ENCODE measurements at regions not wholly inside any gene's neighbourhood (a gene's known extent, or its start where the extent isn't known, plus 50 kb on each side); places are given as distances from the start of the nearest gene placed in this dataset.

DNA sequence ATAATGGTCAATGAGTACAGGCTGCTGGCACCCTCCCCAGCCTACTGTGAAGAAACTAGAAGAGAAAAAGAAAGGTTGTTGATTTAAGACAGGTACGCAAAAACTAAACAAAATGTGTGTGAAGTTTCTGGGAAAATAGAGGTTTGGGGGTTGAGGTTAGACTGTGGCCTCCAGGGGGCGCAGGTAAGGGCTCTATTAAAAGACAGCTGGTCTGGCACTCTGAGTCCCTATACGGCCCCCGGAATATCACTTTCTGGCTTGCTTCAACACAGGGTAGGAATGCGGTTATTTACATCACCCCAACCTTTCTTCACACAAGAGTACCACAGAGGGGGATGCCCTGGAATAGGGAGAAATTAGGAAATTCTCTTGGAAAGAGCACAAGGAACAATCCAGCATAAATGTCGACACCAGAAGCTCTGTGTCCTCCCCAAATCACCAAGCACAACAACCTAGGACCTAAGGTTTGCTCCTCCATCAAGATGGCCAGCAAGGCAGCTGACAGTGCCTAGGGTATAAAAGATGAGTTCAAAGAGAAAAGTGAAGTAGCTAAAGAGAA, 480.8 kb upstream of the KLHL29 start:
- Histone ChIP-seq H3K4me3 (ENCODE audit: low read length in 3 of 3) (no peak overlapping the region), H3K27me3 (ENCODE audit: control insufficient read depth in 3 of 3, insufficient read depth in 3 of 3, low read length in 3 of 3) (no peaks in the 10 kb centered on the region), H3K36me3 (ENCODE audit: control insufficient read depth in 3 of 3, insufficient read depth in 3 of 3, low read length in 3 of 3) (no peaks in the 10 kb centered on the region), H3K9ac (ENCODE audit: low read depth in 1 of 3, low read length in 3 of 3) (no peak overlapping the region), H3K9me3 (ENCODE audit: control insufficient read depth in 3 of 3, low read length in 3 of 3) (no peaks in the 10 kb centered on the region), H3K4me1 (ENCODE audit: control insufficient read depth in 3 of 3, insufficient read depth in 3 of 3, low read length in 3 of 3) (no peaks in the 10 kb centered on the region), H3K27ac (ENCODE audit: low read depth, low read length) (no peak overlapping the region)

DNA sequence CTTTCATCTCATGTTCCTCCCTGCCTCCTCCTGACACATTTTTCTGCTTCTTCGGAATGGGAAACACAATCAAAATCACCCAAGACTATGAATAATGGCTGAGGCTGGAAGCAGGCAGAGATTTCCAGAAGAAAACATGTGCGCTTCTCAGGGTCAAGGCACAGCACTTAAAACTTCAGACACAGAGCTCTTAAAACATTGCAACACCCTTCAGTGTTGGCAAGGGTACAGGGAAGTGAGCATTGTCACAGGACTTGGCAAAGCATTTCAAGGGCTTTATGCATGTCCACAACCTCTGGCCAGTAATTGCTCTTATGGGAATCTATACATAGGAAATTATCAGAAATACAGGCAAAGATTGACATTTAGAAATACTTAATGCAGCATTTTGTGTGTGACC, 477.6 kb upstream of the KLHL29 start:
- Histone ChIP-seq H3K27ac (ENCODE audit: low read depth, low read length) (no peak overlapping the region), H3K9ac (ENCODE audit: low read depth in 1 of 3, low read length in 3 of 3) (no peak overlapping the region), H3K36me3 (ENCODE audit: control insufficient read depth in 3 of 3, insufficient read depth in 3 of 3, low read length in 3 of 3) (no peaks in the 10 kb centered on the region), H3K4me1 (ENCODE audit: control insufficient read depth in 3 of 3, insufficient read depth in 3 of 3, low read length in 3 of 3) (no peaks in the 10 kb centered on the region), H3K27me3 (ENCODE audit: control insufficient read depth in 3 of 3, insufficient read depth in 3 of 3, low read length in 3 of 3) (no peaks in the 10 kb centered on the region), H3K4me3 (ENCODE audit: low read length in 3 of 3) (no peak overlapping the region), H3K9me3 (ENCODE audit: control insufficient read depth in 3 of 3, low read length in 3 of 3) (no peaks in the 10 kb centered on the region)

DNA sequence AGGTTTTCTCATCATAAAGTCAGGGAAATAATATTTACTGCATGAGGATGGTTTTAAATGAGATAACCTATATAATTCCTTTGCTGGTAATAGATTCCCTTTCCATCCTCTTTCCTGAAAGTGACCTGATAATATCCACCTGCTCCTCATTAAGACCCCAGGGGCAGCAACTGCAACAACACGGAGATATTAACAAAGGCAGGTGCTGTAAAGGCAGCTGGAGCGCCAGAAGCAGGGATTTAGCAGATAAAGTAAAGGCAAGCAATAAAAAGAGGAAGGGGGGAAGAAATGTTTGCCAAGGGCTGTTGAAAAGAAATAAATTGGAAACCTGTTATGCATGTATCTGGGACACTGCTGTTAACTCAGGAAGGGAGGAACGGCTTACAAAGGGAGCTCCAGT, 472.6 kb upstream of the KLHL29 start:
- H3K36me3 ChIP-seq (ENCODE audit: control insufficient read depth in 3 of 3, insufficient read depth in 3 of 3, low read length in 3 of 3) = no peaks in the 10 kb centered on the region
- no peak overlapping the region for H3K4me3 ChIP-seq (ENCODE audit: low read length in 3 of 3)
- H3K27ac ChIP-seq (ENCODE audit: low read depth, low read length) = no peak overlapping the region
- no peaks in the 10 kb centered on the region for H3K4me1 ChIP-seq (ENCODE audit: control insufficient read depth in 3 of 3, insufficient read depth in 3 of 3, low read length in 3 of 3)
- no peak overlapping the region for H3K9ac ChIP-seq (ENCODE audit: low read depth in 1 of 3, low read length in 3 of 3)
- no peaks in the 10 kb centered on the region for H3K27me3 ChIP-seq (ENCODE audit: control insufficient read depth in 3 of 3, insufficient read depth in 3 of 3, low read length in 3 of 3)
- no peaks in the 10 kb centered on the region for H3K9me3 ChIP-seq (ENCODE audit: control insufficient read depth in 3 of 3, low read length in 3 of 3)

DNA sequence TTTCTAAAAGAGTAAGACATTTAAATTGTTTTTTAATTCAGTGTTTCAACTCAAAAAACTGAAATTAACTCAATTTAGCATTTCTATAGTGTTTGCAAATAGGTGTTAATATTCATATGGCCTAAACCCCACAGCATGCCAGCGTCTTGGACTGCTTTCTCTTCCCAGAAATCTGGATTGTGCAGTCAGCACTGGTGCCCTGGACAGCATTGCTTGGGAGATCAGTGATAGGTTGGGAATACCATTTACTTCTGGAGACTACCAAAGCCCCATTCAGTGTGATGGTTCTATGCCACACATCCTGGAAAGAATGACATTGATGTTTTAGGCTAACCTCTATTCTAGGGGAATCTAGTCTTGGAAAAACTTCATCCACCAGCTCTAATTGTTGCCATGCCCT, 455.0 kb upstream of the KLHL29 start:
- Histone ChIP-seq H3K36me3 (ENCODE audit: control insufficient read depth in 3 of 3, insufficient read depth in 3 of 3, low read length in 3 of 3) (no peaks in the 10 kb centered on the region), H3K27me3 (ENCODE audit: control insufficient read depth in 3 of 3, insufficient read depth in 3 of 3, low read length in 3 of 3) (no peaks in the 10 kb centered on the region), H3K9me3 (ENCODE audit: control insufficient read depth in 3 of 3, low read length in 3 of 3) (no peaks in the 10 kb centered on the region), H3K27ac (ENCODE audit: low read depth, low read length) (no peak overlapping the region), H3K4me3 (ENCODE audit: low read length in 3 of 3) (no peak overlapping the region), H3K4me1 (ENCODE audit: control insufficient read depth in 3 of 3, insufficient read depth in 3 of 3, low read length in 3 of 3) (no peaks in the 10 kb centered on the region), H3K9ac (ENCODE audit: low read depth in 1 of 3, low read length in 3 of 3) (no peak overlapping the region)

DNA sequence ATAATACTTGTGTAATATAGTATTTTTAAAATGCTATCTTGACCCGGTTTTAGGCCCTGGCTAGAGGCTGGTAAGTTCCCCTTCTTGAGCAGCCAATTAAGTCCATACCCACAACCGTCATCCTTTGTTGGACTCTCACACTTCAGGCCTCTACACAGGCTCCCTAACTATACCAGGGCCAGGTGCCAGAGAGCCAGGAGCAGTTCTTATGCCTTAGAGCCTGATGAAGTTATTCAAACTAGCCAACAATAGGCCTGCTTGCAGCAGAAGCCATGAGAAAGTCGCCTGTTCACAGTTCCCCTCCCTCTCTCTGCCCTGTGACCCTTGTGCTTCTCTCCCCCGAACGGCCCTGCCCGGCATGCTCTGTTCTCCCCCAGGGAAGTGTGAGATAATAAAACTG, 454.2 kb upstream of the KLHL29 start:
- Histone ChIP-seq H3K9ac (ENCODE audit: low read depth in 1 of 3, low read length in 3 of 3) (no peak overlapping the region), H3K9me3 (ENCODE audit: control insufficient read depth in 3 of 3, low read length in 3 of 3) (no peaks in the 10 kb centered on the region), H3K27me3 (ENCODE audit: control insufficient read depth in 3 of 3, insufficient read depth in 3 of 3, low read length in 3 of 3) (no peaks in the 10 kb centered on the region), H3K27ac (ENCODE audit: low read depth, low read length) (no peak overlapping the region), H3K4me3 (ENCODE audit: low read length in 3 of 3) (no peak overlapping the region), H3K4me1 (ENCODE audit: control insufficient read depth in 3 of 3, insufficient read depth in 3 of 3, low read length in 3 of 3) (no peaks in the 10 kb centered on the region), H3K36me3 (ENCODE audit: control insufficient read depth in 3 of 3, insufficient read depth in 3 of 3, low read length in 3 of 3) (no peaks in the 10 kb centered on the region)

DNA sequence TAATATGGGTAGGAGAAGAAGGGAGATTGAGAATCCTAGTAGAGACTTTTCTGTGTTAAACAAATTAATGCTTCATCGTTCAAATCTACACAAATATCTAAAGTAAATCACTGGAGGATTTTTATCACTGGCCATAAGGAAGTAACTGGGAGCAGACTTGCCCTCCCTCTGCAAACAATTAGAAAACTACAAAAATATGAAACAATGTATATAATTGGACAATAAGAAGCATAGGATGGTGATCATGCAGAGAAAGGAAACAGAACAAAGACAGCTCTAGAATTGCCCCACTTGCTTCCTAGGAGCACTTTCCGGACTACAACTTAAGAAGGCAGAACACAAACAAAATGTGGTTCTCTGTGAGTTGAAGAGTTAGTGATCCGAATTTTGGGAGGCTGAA, 452.7 kb upstream of the KLHL29 start:
- H3K4me1 ChIP-seq (ENCODE audit: control insufficient read depth in 3 of 3, insufficient read depth in 3 of 3, low read length in 3 of 3) = no peaks in the 10 kb centered on the region
- no peaks in the 10 kb centered on the region for H3K27me3 ChIP-seq (ENCODE audit: control insufficient read depth in 3 of 3, insufficient read depth in 3 of 3, low read length in 3 of 3)
- H3K9ac ChIP-seq (ENCODE audit: low read depth in 1 of 3, low read length in 3 of 3) = no peak overlapping the region
- no peaks in the 10 kb centered on the region for H3K9me3 ChIP-seq (ENCODE audit: control insufficient read depth in 3 of 3, low read length in 3 of 3)
- no peaks in the 10 kb centered on the region for H3K36me3 ChIP-seq (ENCODE audit: control insufficient read depth in 3 of 3, insufficient read depth in 3 of 3, low read length in 3 of 3)
- H3K4me3 ChIP-seq (ENCODE audit: low read length in 3 of 3) = no peak overlapping the region
- no peak overlapping the region for H3K27ac ChIP-seq (ENCODE audit: low read depth, low read length)

DNA sequence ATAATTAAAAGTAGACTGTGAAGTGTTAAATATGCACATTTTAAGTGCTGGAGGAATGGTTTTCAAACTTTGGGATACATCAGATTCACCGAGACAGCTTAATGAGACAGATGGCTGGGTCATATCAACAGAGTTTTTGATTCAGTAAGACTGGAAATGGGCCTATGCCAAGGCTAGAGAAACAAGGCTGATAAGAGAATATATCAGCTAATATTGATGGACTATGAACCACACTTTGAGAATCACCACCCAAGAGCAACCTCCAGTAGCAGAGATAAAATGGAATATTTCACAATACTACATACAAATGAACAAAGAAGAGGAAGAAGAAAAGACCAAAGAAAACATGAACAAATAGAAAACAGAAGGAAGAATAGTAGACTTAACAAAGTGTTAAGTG, 450.2 kb upstream of the KLHL29 start:
- Histone ChIP-seq H3K9me3 (ENCODE audit: control insufficient read depth in 3 of 3, low read length in 3 of 3) (no peaks in the 10 kb centered on the region), H3K4me1 (ENCODE audit: control insufficient read depth in 3 of 3, insufficient read depth in 3 of 3, low read length in 3 of 3) (no peaks in the 10 kb centered on the region), H3K4me3 (ENCODE audit: low read length in 3 of 3) (no peak overlapping the region), H3K27ac (ENCODE audit: low read depth, low read length) (no peak overlapping the region), H3K27me3 (ENCODE audit: control insufficient read depth in 3 of 3, insufficient read depth in 3 of 3, low read length in 3 of 3) (no peaks in the 10 kb centered on the region), H3K36me3 (ENCODE audit: control insufficient read depth in 3 of 3, insufficient read depth in 3 of 3, low read length in 3 of 3) (no peaks in the 10 kb centered on the region), H3K9ac (ENCODE audit: low read depth in 1 of 3, low read length in 3 of 3) (no peak overlapping the region)

DNA sequence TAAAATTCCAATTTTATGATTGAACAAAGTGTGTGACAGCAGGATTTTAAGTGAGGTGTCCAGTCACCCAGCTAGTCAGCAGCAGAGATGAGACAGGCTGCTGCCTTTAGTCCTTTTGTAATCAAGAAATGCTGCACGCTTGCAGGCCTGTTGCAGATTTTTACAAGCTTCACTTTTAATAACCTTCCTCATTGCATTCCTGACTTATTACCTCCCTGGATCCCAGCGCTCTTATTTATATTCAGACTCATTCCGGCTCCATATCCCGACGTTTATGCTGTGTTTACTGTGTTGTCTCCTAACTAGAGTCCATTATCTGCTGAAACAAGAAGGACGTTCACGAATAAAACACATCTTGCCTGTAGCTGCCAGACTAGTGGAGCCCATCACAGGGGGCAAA, 442.5 kb upstream of the KLHL29 start:
- Histone ChIP-seq H3K27me3 (ENCODE audit: control insufficient read depth in 3 of 3, insufficient read depth in 3 of 3, low read length in 3 of 3) (no peaks in the 10 kb centered on the region), H3K36me3 (ENCODE audit: control insufficient read depth in 3 of 3, insufficient read depth in 3 of 3, low read length in 3 of 3) (no peaks in the 10 kb centered on the region), H3K27ac (ENCODE audit: low read depth, low read length) (no peak overlapping the region), H3K4me3 (ENCODE audit: low read length in 3 of 3) (no peak overlapping the region), H3K9ac (ENCODE audit: low read depth in 1 of 3, low read length in 3 of 3) (no peak overlapping the region), H3K9me3 (ENCODE audit: control insufficient read depth in 3 of 3, low read length in 3 of 3) (no peaks in the 10 kb centered on the region), H3K4me1 (ENCODE audit: control insufficient read depth in 3 of 3, insufficient read depth in 3 of 3, low read length in 3 of 3) (no peaks in the 10 kb centered on the region)

DNA sequence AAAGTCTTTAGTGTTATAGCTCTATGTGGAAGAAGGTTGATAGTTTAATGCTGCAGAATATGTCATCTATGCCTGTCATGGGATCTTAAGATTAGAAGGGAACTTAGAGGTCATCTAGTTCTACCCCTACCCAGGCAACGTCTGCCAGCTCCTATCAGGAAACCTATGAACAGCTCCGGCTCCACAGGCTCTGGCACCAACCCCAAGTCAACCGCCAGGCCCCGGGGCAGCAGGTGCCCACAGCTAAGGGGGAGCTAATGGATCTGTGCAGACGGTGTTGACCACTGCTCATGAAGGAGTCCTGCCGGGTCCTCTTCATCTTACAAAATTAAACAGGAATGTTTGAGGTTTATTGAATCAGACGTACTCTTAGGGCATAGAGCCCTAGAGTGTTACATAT, 440.8 kb upstream of the KLHL29 start:
- Histone ChIP-seq H3K4me3 (ENCODE audit: low read length in 3 of 3) (no peak overlapping the region), H3K36me3 (ENCODE audit: control insufficient read depth in 3 of 3, insufficient read depth in 3 of 3, low read length in 3 of 3) (no peaks in the 10 kb centered on the region), H3K9me3 (ENCODE audit: control insufficient read depth in 3 of 3, low read length in 3 of 3) (no peaks in the 10 kb centered on the region), H3K27me3 (ENCODE audit: control insufficient read depth in 3 of 3, insufficient read depth in 3 of 3, low read length in 3 of 3) (no peaks in the 10 kb centered on the region), H3K4me1 (ENCODE audit: control insufficient read depth in 3 of 3, insufficient read depth in 3 of 3, low read length in 3 of 3) (no peaks in the 10 kb centered on the region), H3K27ac (ENCODE audit: low read depth, low read length) (no peak overlapping the region), H3K9ac (ENCODE audit: low read depth in 1 of 3, low read length in 3 of 3) (no peak overlapping the region)

DNA sequence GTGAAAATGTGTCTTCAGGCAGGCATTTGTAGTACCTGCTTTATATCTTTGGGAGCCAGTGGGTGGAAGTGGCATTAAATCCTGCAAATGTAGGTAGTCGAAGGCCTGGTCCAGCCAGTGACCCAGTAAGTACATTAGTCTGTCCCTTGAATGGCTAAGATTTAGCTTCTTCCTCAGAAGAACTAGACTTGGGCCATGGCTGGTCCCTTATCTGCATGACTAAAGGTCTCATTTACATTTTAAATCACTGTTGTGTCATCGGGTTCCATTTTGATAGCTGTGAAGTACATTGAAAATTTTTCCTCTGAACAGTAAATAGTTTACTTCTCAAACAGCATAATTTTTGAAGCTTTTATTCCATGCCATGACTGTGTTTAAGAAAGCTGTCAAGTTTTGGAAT, 438.4 kb upstream of the KLHL29 start:
- Histone ChIP-seq H3K4me3 (ENCODE audit: low read length in 3 of 3) (no peak overlapping the region), H3K36me3 (ENCODE audit: control insufficient read depth in 3 of 3, insufficient read depth in 3 of 3, low read length in 3 of 3) (no peaks in the 10 kb centered on the region), H3K27me3 (ENCODE audit: control insufficient read depth in 3 of 3, insufficient read depth in 3 of 3, low read length in 3 of 3) (no peaks in the 10 kb centered on the region), H3K9me3 (ENCODE audit: control insufficient read depth in 3 of 3, low read length in 3 of 3) (no peaks in the 10 kb centered on the region), H3K9ac (ENCODE audit: low read depth in 1 of 3, low read length in 3 of 3) (no peak overlapping the region), H3K27ac (ENCODE audit: low read depth, low read length) (no peak overlapping the region), H3K4me1 (ENCODE audit: control insufficient read depth in 3 of 3, insufficient read depth in 3 of 3, low read length in 3 of 3) (no peaks in the 10 kb centered on the region)

DNA sequence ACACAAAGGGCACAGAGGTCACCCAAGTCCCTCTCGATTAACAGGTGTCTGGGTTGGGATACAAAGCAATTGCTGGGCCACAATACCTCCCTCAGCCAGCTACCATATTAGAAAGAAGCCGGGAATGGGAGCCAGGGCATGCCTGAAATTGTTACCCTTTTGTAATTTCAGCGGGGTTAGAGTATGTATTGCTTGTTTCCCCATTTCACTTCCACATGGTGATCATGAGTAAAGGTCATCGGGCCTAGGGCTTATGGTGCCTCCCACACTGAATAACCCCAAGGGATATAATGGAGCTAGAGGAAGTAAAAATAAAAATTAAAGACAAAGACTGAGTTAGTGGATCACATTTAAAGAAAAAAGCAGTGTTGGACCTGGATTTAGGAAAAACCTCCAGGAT, 437.2 kb upstream of the KLHL29 start:
- no peak overlapping the region for H3K4me3 ChIP-seq (ENCODE audit: low read length in 3 of 3)
- no peaks in the 10 kb centered on the region for H3K9me3 ChIP-seq (ENCODE audit: control insufficient read depth in 3 of 3, low read length in 3 of 3)
- no peaks in the 10 kb centered on the region for H3K27me3 ChIP-seq (ENCODE audit: control insufficient read depth in 3 of 3, insufficient read depth in 3 of 3, low read length in 3 of 3)
- no peak overlapping the region for H3K27ac ChIP-seq (ENCODE audit: low read depth, low read length)
- H3K9ac ChIP-seq (ENCODE audit: low read depth in 1 of 3, low read length in 3 of 3) = no peak overlapping the region
- H3K4me1 ChIP-seq (ENCODE audit: control insufficient read depth in 3 of 3, insufficient read depth in 3 of 3, low read length in 3 of 3) = no peaks in the 10 kb centered on the region
- H3K36me3 ChIP-seq (ENCODE audit: control insufficient read depth in 3 of 3, insufficient read depth in 3 of 3, low read length in 3 of 3) = no peaks in the 10 kb centered on the region
